ENCODE measurements at regions not wholly inside any gene's neighbourhood (a gene's known extent, or its start where the extent isn't known, plus 50 kb on each side); places are given as distances from the start of the nearest gene placed in this dataset.
A peak's percentile ranks its signal among the peaks of the same experiment; 100 is the strongest.

GRCh38 chr15:62726461-62726860, 316.1 kb upstream of the TPM1 start:
- no peak for DNase-seq (ENCODE audit: low read depth, low spot score)
- in situ Hi-C loops (cut with HindIII; ENCODE audit: low pct_unique_long_range_greater_than_20kb, low sequenced_read_pairs), result no loop called here

- in situ Hi-C loops (cut with HindIII; ENCODE audit: low pct_unique_long_range_greater_than_20kb, low sequenced_read_pairs), result no loop called here
- no peak for DNase-seq (ENCODE audit: low read depth, low spot score)
Measured at GRCh38 chr15:62727501-62727900, 315.0 kb upstream of the TPM1 start.

- no peak for DNase-seq (ENCODE audit: low read depth, low spot score)
- in situ Hi-C loops (cut with HindIII; ENCODE audit: low pct_unique_long_range_greater_than_20kb, low sequenced_read_pairs), result no loop called here
Measured at GRCh38 chr15:62730825-62731224, 311.7 kb upstream of the TPM1 start.

- in situ Hi-C loops (cut with HindIII; ENCODE audit: low pct_unique_long_range_greater_than_20kb, low sequenced_read_pairs), result no loop called here
- DNase-seq (ENCODE audit: low read depth, low spot score), result no peak
Measured at GRCh38 chr15:62732078-62732477, 310.5 kb upstream of the TPM1 start.

GRCh38 chr15:62734706-62735105, 307.8 kb upstream of the TPM1 start:
- no peak for DNase-seq (ENCODE audit: low read depth, low spot score)
- in situ Hi-C loops (cut with HindIII; ENCODE audit: low pct_unique_long_range_greater_than_20kb, low sequenced_read_pairs), result no loop called here

- DNase-seq (ENCODE audit: low read depth, low spot score), result no peak
- in situ Hi-C loops (cut with HindIII; ENCODE audit: low pct_unique_long_range_greater_than_20kb, low sequenced_read_pairs), result no loop called here
Measured at GRCh38 chr15:62736756-62737155, 305.8 kb upstream of the TPM1 start.

GRCh38 chr15:62737551-62737950, 305.0 kb upstream of the TPM1 start:
- no peak for DNase-seq (ENCODE audit: low read depth, low spot score)
- in situ Hi-C loops (cut with HindIII; ENCODE audit: low pct_unique_long_range_greater_than_20kb, low sequenced_read_pairs), result no loop called here

GRCh38 chr15:62739082-62739481, 303.5 kb upstream of the TPM1 start:
- peak; percentile 34 for DNase-seq (ENCODE audit: low read depth, low spot score)
- in situ Hi-C loops (cut with HindIII; ENCODE audit: low pct_unique_long_range_greater_than_20kb, low sequenced_read_pairs), result no loop called here

GRCh38 chr15:62739507-62739906, 303.0 kb upstream of the TPM1 start:
- no peak for DNase-seq (ENCODE audit: low read depth, low spot score)

GRCh38 chr15:62740141-62741004, 302.2 kb upstream of the TPM1 start:
- in situ Hi-C loops (cut with HindIII; ENCODE audit: low pct_unique_long_range_greater_than_20kb, low sequenced_read_pairs), result no loop called here
- DNase-seq (ENCODE audit: low read depth, low spot score), result no peak

More at GRCh38 chr15:62739507-62739906, 303.0 kb upstream of the TPM1 start:
- in situ Hi-C loops (cut with HindIII; ENCODE audit: low pct_unique_long_range_greater_than_20kb, low sequenced_read_pairs), result no loop called here

- in situ Hi-C loops (cut with HindIII; ENCODE audit: low pct_unique_long_range_greater_than_20kb, low sequenced_read_pairs), result no loop called here
Measured at GRCh38 chr15:62741106-62741505, 301.4 kb upstream of the TPM1 start.

GRCh38 chr15:62742409-62743171, 300.0 kb upstream of the TPM1 start:
- DNase-seq (ENCODE audit: low read depth, low spot score), result peak; percentile 74
- in situ Hi-C loops (cut with HindIII; ENCODE audit: low pct_unique_long_range_greater_than_20kb, low sequenced_read_pairs), result no loop called here

More at GRCh38 chr15:62741106-62741505, 301.4 kb upstream of the TPM1 start:
- DNase-seq (ENCODE audit: low read depth, low spot score), result no peak

GRCh38 chr15:62745621-62746225, 296.8 kb upstream of the TPM1 start:
- no peak for DNase-seq (ENCODE audit: low read depth, low spot score)
- in situ Hi-C loops (cut with HindIII; ENCODE audit: low pct_unique_long_range_greater_than_20kb, low sequenced_read_pairs), result no loop called here

GRCh38 chr15:62748196-62748595, 294.4 kb upstream of the TPM1 start:
- no peak for DNase-seq (ENCODE audit: low read depth, low spot score)
- in situ Hi-C loops (cut with HindIII; ENCODE audit: low pct_unique_long_range_greater_than_20kb, low sequenced_read_pairs), result no loop called here

GRCh38 chr15:62749036-62749815, 293.3 kb upstream of the TPM1 start:
- DNase-seq (ENCODE audit: low read depth, low spot score), result no peak
- in situ Hi-C loops (cut with HindIII; ENCODE audit: low pct_unique_long_range_greater_than_20kb, low sequenced_read_pairs), result no loop called here

- in situ Hi-C loops (cut with HindIII; ENCODE audit: low pct_unique_long_range_greater_than_20kb, low sequenced_read_pairs), result no loop called here
- no peak for DNase-seq (ENCODE audit: low read depth, low spot score)
Measured at GRCh38 chr15:62750471-62750870, 292.1 kb upstream of the TPM1 start.

GRCh38 chr15:62752657-62753517, 289.7 kb upstream of the TPM1 start:
- in situ Hi-C loops (cut with HindIII; ENCODE audit: low pct_unique_long_range_greater_than_20kb, low sequenced_read_pairs), result no loop called here
- DNase-seq (ENCODE audit: low read depth, low spot score), result no peak

All from SK-MEL-5 (cell line).